ENCODE measurements at regions not wholly inside any gene's neighbourhood (a gene's known extent, or its start where the extent isn't known, plus 50 kb on each side); places are given as distances from the start of the nearest gene placed in this dataset.

DNA sequence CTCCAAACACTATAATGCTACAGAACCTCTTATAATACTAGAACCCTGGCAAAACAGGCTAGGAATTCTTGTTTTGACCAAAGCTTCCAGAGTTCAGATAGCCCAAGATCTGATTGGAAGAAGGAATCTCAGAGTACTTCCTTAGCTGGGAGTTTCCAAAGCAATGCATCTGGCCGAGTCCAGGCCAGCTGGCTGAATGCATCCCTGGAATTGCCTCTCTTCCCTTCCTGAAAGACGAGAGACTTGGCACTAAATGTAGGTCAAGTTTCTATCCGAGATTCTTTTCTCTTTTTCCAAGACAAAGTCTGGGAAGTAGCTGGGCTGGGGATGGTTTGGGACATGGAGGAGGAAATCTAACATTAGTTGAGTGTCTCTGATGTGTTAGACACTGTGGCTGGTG is 68.7 kb upstream of the ADPGK start:
- DNase-seq (ENCODE audit: low spot score) = no peak
- Histone ChIP-seq H3K4me1 (replicated peaks) (no peaks in the 10 kb centered on the region), H3K4me3 (no peak overlapping the region), H3K36me3 (no peaks in the 10 kb centered on the region), H3K27me3 (replicated peaks; ENCODE audit: insufficient read depth) (no peaks in the 10 kb centered on the region), H3K9me3 (no peaks in the 10 kb centered on the region), H3K27ac (no peak overlapping the region)
- 40% methylated on average over 3 of the region's 3 CpGs for WGBS
- TF ChIP-seq, protein P1, sequence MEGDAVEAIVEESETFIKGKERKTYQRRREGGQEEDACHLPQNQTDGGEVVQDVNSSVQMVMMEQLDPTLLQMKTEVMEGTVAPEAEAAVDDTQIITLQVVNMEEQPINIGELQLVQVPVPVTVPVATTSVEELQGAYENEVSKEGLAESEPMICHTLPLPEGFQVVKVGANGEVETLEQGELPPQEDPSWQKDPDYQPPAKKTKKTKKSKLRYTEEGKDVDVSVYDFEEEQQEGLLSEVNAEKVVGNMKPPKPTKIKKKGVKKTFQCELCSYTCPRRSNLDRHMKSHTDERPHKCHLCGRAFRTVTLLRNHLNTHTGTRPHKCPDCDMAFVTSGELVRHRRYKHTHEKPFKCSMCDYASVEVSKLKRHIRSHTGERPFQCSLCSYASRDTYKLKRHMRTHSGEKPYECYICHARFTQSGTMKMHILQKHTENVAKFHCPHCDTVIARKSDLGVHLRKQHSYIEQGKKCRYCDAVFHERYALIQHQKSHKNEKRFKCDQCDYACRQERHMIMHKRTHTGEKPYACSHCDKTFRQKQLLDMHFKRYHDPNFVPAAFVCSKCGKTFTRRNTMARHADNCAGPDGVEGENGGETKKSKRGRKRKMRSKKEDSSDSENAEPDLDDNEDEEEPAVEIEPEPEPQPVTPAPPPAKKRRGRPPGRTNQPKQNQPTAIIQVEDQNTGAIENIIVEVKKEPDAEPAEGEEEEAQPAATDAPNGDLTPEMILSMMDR (IDR thresholded peaks at IDR 0.05) = no peak
- no peak for TF ChIP-seq POLR2A (IDR thresholded peaks at IDR 0.05)
- intact Hi-C loops (cut with DNase I) = no loop called here

DNA sequence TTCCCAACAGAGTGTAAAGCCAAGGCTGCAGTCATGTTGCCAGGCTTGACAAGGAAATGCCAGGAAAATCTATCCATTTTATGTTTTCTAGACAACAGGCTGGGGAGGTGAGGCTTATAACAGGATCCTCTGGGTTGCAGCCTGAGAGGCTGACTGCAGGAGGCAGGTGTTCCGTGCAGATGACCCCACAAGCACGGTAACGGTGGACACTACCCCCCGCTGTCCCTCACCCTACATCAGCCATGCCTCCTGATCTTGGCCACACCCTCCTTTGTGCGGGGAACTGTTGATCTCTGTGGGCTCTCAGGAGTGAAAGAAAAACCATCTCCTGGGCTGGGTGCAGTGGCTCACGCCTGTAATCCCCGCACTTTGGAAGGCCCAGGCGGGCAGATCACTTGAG is 68.0 kb upstream of the ADPGK start:
- Histone ChIP-seq H3K36me3 (no peaks in the 10 kb centered on the region), H3K27me3 (replicated peaks; ENCODE audit: insufficient read depth) (no peaks in the 10 kb centered on the region), H3K4me1 (replicated peaks) (no peaks in the 10 kb centered on the region), H3K9me3 (no peaks in the 10 kb centered on the region), H3K27ac (no peak overlapping the region), H3K4me3 (no peak overlapping the region)
- no peak for DNase-seq (ENCODE audit: low spot score)
- intact Hi-C loops (cut with DNase I) = no loop called here
- TF ChIP-seq POLR2AphosphoS5 (IDR thresholded peaks at IDR 0.05) = no peak
- no peak for TF ChIP-seq POLR2A (IDR thresholded peaks at IDR 0.05)
- TF ChIP-seq, protein P1 (IDR thresholded peaks at IDR 0.05) = no peak
- WGBS = 81% methylated on average over 8 of the region's 8 CpGs

DNA sequence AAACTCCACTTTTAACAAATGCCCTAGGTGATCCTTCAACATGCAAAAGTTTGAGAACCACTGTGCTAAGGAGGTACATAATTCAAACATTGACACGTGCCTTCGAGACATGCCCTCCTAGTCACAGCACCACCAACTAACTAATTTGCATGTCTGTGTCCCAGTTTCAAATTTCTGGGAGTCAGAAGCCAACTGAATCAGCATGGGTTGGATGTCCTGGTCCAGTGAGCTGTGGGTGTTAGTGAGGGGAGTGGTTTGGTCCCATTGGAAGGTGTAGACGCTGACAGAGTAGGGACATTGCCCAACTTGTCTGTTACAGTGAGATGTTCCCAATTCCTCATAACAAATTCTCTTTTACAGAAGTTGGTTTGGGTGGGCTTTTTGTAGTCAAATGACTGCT is 67.3 kb upstream of the ADPGK start:
- Histone ChIP-seq H3K4me1 (replicated peaks) (no peaks in the 10 kb centered on the region), H3K27ac (no peak overlapping the region), H3K4me3 (no peak overlapping the region), H3K9me3 (no peaks in the 10 kb centered on the region), H3K27me3 (replicated peaks; ENCODE audit: insufficient read depth) (no peaks in the 10 kb centered on the region), H3K36me3 (no peaks in the 10 kb centered on the region)
- no peak for DNase-seq (ENCODE audit: low spot score)
- WGBS = 36% methylated on average over 3 of the region's 3 CpGs
- intact Hi-C loops (cut with DNase I) = no loop called here
- no peak for TF ChIP-seq POLR2AphosphoS5 (IDR thresholded peaks at IDR 0.05)
- TF ChIP-seq, protein P1 (IDR thresholded peaks at IDR 0.05) = no peak
- TF ChIP-seq POLR2A (IDR thresholded peaks at IDR 0.05) = no peak

DNA sequence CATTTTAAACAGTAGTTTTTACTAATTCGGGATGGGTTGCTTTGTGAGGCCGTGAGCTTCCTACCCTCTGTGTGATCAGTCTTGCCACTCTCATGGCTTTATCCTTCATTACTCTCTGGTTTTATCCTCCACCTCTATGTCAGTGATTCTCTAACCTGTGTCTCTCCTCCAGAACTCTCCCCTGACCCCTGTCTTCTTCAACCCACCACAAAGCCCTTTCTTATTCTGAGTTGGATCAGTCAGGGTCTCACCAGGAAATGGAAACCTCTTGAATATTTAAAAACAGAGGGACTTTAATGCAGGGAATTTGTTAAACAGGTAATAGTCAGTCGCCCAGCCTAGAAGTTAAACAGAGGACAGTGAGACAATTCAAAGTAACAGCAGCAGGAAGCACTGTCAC is 64.2 kb upstream of the ADPGK start:
- WGBS = 71% methylated on average over 3 of the region's 3 CpGs
- no peaks in the 10 kb centered on the region for H3K9me3 ChIP-seq
- no peak for DNase-seq (ENCODE audit: low spot score)
- no peaks in the 10 kb centered on the region for H3K4me1 ChIP-seq (replicated peaks)
- TF ChIP-seq, protein P1 (IDR thresholded peaks at IDR 0.05) = no peak
- no peak for TF ChIP-seq POLR2AphosphoS5 (IDR thresholded peaks at IDR 0.05)
- no peak for TF ChIP-seq POLR2A (IDR thresholded peaks at IDR 0.05)
- no peak overlapping the region for H3K27ac ChIP-seq
- H3K4me3 ChIP-seq = no peak overlapping the region
- no peaks in the 10 kb centered on the region for H3K27me3 ChIP-seq (replicated peaks; ENCODE audit: insufficient read depth)
- H3K36me3 ChIP-seq = no peaks in the 10 kb centered on the region
- intact Hi-C loops (cut with DNase I) = no loop called here

DNA sequence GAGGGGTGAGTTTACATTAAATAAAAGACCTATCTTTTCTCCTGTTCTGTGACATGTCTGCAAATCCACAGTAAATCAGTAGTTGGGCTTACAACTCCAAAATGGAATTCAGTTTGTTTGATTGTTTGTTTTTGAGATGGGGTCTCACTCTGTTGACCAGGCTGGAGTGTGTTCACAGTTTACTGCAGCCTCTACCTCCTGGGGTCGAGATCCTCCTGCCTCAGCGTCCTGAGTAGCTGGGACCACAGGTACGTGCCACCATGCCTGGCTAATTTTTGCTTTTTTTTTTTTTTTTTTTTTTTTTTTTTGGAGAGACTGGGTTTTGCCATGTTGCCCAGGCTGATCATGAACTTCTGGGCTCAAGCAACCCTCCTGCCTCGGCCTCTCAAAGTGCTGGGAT is 63.5 kb upstream of the ADPGK start:
- 70% methylated on average over 4 of the region's 4 CpGs for WGBS
- Histone ChIP-seq H3K4me1 (replicated peaks) (no peaks in the 10 kb centered on the region), H3K9me3 (no peaks in the 10 kb centered on the region), H3K4me3 (no peak overlapping the region), H3K27me3 (replicated peaks; ENCODE audit: insufficient read depth) (no peaks in the 10 kb centered on the region), H3K27ac (no peak overlapping the region), H3K36me3 (no peaks in the 10 kb centered on the region)
- intact Hi-C loops (cut with DNase I) = no loop called here
- TF ChIP-seq POLR2A (IDR thresholded peaks at IDR 0.05) (no peak), POLR2AphosphoS5 (IDR thresholded peaks at IDR 0.05) (no peak)
- TF ChIP-seq, protein P1 (IDR thresholded peaks at IDR 0.05) = no peak
- no peak for DNase-seq (ENCODE audit: low spot score)

Data from prostate gland (tissue), 2 donors.